ENCODE measurements at regions not wholly inside any gene's neighbourhood (a gene's known extent, or its start where the extent isn't known, plus 50 kb on each side); places are given as distances from the start of the nearest gene placed in this dataset.

DNA sequence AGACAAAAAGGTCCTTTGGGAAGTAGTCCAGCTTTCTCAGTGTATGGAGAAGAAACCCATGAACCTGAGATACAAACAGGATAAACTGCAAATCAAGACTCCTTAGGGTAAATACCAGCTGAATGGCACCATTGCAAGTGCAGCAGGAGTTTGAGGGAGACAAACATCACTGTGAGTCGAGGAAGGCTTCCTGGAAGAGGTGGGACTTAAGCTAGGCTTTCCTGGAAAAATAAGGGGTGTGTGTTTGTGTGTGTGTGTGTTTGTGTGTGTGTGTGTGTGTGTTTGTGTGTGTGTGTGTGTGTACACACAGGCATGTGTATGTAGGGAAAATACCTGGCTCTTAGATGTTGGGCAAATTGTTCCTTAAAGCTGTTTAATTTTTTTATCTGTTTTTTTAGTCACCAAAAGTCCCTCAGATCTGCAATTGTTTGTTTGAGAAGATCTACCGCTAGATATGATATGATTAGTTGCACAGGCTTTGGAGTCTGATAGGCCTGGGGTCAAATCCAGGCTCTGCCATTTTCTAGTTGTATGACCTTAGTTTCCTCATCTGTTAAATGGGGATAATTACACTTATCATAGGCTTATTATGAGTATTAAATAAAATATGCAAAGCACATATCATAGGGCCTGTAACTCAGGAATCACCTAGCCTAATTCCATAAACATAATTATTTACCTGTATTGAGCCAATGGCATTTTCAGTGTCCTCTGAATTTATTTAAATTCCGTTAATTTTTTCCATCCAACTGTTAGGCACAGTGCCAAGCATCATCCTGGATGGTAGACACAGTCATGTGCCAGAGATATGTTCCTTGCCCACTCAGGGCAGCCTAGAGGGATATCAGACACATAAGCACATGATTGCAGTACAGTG lies 85.6 kb upstream of the EED start:
- TF ChIP-seq GATA3 (IDR thresholded peaks at IDR 0.05; ENCODE audit: low read depth, low read length) (no peak), GATA2 (IDR thresholded peaks at IDR 0.05; ENCODE audit: low read depth, low read length) (no peak)

DNA sequence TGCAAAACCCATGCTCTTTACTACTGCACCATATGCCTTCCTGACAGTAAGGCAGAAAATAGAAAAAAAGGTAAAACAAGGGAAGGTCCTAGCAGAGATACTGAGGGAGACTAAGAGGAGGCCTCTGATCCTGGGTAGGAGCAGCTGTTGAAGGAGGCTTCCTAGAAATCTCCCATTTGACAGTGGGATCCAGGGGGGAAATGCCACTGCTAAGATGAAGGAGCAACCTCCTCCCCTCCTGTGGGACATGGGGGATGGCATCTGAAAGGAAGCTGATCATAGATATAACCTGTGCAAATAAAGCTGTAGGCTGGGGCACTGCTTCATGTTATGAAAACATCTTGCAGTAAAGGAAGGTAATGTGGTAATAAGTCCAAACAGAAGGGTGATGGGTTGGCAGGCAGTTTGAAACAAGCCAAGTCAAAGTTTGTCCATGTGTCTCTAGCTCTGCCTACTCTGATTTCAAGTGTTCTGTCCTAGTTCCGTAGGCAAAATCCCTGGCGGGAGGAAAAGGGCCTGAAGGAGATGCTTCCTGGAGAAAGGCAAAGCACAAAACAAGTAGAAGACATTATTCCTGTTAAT lies 86.7 kb upstream of the EED start:
- TF ChIP-seq GATA2 (IDR thresholded peaks at IDR 0.05; ENCODE audit: low read depth, low read length) (no peak), GATA3 (IDR thresholded peaks at IDR 0.05; ENCODE audit: low read depth, low read length) (no peak)

DNA sequence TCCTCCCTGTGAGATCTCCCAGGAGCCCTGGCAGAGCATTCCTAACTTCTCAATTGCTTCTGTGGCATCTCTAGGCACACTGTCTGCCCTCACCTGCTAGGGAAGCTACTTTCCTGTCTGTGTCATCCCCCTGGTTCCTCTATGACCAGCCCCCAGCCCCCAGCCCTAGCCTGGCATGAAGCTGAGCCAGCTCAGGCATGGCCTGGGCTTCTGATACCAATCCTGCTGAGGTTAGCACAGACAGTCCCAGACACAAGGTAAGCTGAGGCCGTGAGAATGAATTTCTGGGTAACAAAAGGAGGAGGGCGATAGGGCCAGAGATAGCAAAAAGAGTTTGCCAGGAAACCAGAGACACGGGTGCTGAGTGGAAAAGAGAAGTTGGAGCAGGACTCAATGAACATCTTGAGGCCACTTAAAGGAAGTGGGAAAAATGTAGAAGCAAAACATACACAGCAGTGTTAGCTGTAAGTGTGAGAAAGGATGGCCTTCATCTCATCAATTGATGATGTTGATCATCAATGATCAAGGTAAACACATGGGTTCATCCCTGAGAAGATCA lies 87.6 kb upstream of the PICALM start:
- TF ChIP-seq GATA3 (IDR thresholded peaks at IDR 0.05; ENCODE audit: low read depth, low read length) (no peak), GATA2 (IDR thresholded peaks at IDR 0.05; ENCODE audit: low read depth, low read length) (no peak)

DNA sequence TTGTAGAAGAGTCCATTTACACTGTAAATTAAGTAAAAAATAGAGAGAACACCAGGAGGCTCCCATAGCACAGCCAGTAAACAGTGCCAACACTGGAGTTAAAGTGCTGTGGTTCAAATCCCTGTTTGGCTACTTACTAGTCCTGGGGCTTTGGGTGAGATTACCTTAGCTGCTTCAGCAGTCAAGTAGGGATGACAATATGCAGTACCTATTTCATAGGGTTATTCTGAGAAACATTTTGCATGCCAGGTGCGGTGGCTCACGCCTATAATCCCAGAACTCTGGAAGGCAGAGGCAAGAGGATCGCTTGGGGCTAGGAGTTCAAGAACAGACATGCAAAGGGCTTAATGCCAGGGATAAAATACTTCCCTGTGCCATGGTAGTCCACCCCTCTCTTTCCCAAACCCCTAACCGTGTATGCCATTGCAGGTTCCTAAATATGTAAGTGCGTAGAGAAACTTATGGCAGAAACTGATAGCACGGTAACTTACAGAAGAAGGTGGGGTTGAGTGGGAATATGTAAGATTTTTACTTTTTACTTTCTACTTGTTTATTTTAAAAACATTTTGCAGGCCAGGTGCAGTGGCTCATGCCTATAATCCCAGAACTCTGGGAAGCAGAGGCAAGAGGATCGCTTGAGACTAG lies 86.4 kb upstream of the PICALM start:
- no peak for TF ChIP-seq GATA3 (IDR thresholded peaks at IDR 0.05; ENCODE audit: low read depth, low read length)
- no peak for TF ChIP-seq GATA2 (IDR thresholded peaks at IDR 0.05; ENCODE audit: low read depth, low read length)

DNA sequence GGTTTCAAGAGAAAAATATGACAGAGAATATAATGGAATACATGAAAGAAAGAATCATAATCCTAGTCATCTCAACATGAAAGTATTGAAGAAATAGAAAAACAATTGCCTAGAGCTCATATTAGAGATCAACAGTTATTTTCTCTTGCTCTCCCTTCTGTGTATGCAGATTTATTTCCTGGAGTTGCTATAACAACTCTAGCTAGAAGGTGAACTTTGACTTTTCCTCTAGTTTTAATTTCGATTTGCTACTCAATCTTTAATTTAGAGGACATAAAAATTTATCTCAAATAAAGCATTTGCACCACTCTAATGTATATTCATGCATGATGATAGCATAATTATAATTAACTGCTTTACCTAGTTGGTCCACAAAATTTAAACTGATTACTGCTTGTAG lies 84.6 kb upstream of the PICALM start:
- TF ChIP-seq GATA2 (IDR thresholded peaks at IDR 0.05; ENCODE audit: low read depth, low read length): no peak
- TF ChIP-seq GATA3 (IDR thresholded peaks at IDR 0.05; ENCODE audit: low read depth, low read length): no peak

DNA sequence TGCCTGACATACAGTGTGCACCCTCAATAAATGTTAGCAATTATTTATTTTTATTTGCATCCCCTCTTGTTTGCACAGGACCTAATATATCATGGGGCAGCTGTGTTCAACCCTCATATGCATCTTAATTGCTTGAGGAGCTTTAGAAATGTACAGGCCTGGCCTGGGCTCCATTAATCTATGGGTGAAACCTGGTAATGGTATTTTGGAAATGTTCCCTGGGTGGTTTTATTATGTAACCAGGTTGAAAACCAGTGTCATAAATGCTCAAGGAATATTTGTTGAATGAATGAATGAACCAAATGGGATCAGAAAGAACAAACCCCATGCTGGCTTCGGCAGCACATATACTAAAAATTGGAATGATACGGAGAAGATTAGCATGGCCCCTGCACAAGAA lies 84.0 kb upstream of the PICALM start:
- TF ChIP-seq GATA2 (IDR thresholded peaks at IDR 0.05; ENCODE audit: low read depth, low read length) (no peak), GATA3 (IDR thresholded peaks at IDR 0.05; ENCODE audit: low read depth, low read length) (no peak)

DNA sequence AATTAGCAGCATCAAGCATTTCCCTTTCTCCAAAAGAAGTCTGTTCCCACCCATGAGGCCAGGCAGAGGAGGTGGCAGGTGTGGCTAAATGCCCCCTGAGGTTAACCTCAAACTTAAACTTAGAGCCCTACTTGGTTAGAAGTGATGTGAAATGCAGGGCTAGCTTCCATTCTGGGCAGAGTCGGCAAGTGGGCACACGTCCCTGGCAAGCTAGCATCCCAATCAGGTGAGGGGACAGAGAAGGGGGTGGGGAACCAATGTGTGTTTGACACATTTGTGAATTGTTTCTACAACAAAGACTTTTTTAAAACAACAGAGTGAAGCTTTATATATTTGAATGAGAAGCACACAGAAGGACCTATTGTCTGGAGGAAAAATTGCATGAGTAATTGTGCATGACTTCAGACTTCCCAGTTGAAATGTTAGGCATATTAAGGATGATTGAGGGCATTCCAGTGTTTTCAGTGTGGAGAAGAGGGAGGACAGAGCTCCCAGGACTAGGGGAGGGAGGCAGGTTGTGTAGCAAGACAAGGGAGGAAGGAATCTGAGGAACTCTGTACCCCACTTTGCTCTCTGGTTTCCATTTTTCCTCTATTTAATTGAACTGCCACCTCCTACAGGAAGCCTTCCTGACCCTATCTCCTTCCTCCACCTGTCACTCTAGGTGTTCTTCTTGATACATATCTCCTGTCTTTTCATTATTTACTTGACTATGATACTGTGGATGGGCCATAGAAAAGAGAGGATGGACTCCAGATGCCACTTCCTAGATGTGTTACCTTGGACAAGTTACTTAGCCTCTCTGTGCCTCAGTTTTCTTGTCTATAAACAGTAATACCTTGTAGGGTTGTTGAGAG lies 83.3 kb upstream of the PICALM start:
- TF ChIP-seq GATA3 (IDR thresholded peaks at IDR 0.05; ENCODE audit: low read depth, low read length): no peak
- TF ChIP-seq GATA2 (IDR thresholded peaks at IDR 0.05; ENCODE audit: low read depth, low read length): no peak

DNA sequence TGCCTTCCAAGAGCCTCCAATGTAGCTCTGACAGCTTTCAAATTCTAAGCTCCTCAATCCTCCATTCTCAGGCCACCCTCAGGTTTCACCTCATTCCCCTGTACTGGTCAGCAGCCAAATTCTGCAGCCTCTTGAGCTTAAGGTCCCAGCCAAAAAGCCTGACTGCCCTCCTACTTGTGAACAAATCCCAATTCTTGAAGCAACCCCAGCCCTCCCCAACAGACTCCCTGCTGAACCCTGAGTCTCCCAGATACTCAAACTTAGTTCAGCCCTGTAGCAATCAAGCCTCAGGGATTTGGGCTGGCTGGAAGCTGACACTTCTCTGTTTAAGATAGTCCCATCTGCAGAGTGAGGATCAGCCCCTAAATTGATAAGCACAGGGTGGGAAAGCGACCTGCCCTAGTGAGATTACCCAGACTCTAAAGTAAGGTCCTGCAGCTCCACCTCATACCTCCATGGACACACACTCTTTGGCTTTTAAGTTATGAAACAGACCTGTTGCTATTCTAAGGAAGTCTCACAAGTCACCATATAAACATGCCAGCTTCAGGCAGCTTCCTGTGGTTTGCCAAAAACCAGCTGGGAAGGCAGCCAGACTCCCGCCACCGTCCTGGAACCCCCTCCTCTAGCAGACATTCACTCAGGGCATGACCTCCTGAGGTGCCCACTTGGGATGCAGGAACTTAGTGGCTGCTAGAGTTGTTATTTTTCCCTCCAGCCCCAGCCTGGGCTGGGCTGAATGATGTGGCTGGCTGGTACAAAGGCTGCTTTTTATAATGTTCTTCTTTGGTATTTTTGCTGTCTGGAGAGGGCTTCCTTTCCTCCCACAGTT lies 82.5 kb upstream of the PICALM start:
- TF ChIP-seq GATA3 (IDR thresholded peaks at IDR 0.05; ENCODE audit: low read depth, low read length) (no peak), GATA2 (IDR thresholded peaks at IDR 0.05; ENCODE audit: low read depth, low read length) (no peak)

DNA sequence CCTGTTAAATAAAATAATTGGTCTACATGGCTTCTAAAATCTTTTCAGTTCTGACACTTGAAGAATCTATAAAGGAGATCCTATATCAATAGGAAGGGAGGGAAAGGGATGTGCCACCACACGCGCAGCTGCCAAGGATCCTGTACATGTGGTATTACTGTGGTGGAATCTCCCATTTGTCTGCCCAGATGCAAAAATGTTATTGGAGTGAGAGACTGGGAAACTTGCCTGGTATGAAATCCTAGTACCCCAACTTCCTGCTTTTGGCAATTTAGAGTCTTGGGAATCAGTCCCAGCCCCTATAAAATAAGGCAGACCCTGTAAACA lies 81.9 kb upstream of the PICALM start:
- TF ChIP-seq GATA2 (IDR thresholded peaks at IDR 0.05; ENCODE audit: low read depth, low read length): no peak
- no peak for TF ChIP-seq GATA3 (IDR thresholded peaks at IDR 0.05; ENCODE audit: low read depth, low read length)

DNA sequence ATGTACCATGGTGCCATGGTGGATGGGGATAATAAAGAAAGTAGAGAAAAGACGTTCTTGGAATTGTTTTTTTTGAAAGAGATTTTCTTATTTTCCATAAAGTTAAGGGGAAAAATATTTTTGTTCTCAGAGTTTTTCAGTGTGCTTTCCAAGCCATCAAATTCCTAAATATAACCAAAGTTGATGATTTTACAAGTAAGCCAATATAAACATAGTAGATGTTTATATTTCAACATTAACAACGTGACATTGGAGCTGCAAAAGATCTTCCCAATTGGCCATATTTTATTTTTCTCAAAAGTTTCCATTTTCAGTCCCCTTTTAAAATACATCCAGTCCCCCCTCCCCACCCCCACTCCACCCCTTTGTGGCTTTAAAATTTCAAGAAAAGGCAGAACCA lies 80.9 kb upstream of the PICALM start:
- TF ChIP-seq GATA3 (IDR thresholded peaks at IDR 0.05; ENCODE audit: low read depth, low read length) (no peak), GATA2 (IDR thresholded peaks at IDR 0.05; ENCODE audit: low read depth, low read length) (no peak)

DNA sequence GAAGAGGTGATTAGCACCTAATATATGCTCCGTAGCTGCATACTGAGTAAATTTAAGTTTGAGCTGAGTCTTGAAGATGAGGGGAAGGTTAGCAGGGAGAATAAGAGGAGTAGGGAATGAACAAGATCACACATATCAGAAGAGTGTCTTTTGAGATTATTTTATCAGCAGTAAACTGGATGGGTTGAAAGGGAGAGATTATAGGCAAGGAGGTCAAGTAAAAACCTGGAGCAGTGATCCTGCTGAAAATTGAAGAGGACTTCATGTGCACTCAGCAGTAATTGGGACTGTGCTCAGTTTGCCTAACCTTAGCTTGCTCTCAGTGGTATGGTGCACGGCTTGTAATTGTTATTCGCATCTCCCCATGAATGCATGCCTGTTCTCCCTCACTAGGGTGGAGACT lies 79.5 kb upstream of the PICALM start:
- no peak for TF ChIP-seq GATA3 (IDR thresholded peaks at IDR 0.05; ENCODE audit: low read depth, low read length)
- TF ChIP-seq GATA2 (IDR thresholded peaks at IDR 0.05; ENCODE audit: low read depth, low read length): no peak

DNA sequence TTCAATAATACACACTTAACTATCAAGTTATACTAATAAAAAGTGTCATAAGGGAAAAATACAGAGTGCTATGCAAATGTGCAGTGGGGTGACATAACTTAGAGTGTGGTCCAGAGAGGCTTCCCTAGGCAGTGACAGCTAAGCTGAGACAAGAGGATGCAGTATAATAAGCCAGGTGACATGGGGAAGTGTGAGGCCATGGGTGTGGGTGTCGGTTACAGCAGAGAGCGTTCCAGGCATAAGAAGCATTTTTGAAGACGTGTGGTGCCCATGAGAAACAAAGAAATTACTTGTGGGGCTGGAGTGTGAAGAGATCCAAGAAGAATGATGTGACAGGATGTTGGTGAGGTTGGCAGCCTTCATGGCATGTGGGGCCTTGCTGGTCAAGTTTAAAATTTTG lies 78.1 kb upstream of the PICALM start:
- TF ChIP-seq GATA3 (IDR thresholded peaks at IDR 0.05; ENCODE audit: low read depth, low read length) (no peak), GATA2 (IDR thresholded peaks at IDR 0.05; ENCODE audit: low read depth, low read length) (no peak)
